ENCODE measurements at regions not wholly inside any gene's neighbourhood (a gene's known extent, or its start where the extent isn't known, plus 50 kb on each side); places are given as distances from the start of the nearest gene placed in this dataset.

- no peak for TF ChIP-seq CTCF (conservative IDR thresholded peaks at IDR 0.05)
- H3K27ac ChIP-seq = peak overlapping the region; percentile 31
Observed at GRCh38 chr22:48090332-48090672, 1327.9 kb downstream of the TBC1D22A start.

GRCh38 chr22:48089601-48090331 lies 1327.3 kb downstream of the TBC1D22A start:
- H3K27ac ChIP-seq = peak overlapping the region; percentile 31
- no peak for TF ChIP-seq CTCF (conservative IDR thresholded peaks at IDR 0.05)

GRCh38 chr22:48088926-48089536 lies 1326.6 kb downstream of the TBC1D22A start:
- TF ChIP-seq CTCF (conservative IDR thresholded peaks at IDR 0.05) = no peak
- H3K27ac ChIP-seq = no peak overlapping the region

GRCh38 chr22:48088251-48088650 lies 1325.8 kb downstream of the TBC1D22A start:
- TF ChIP-seq CTCF (conservative IDR thresholded peaks at IDR 0.05) = no peak
- no peak overlapping the region for H3K27ac ChIP-seq

GRCh38 chr22:48085901-48086645 lies 1323.6 kb downstream of the TBC1D22A start:
- TF ChIP-seq CTCF (conservative IDR thresholded peaks at IDR 0.05) = no peak
- no peak overlapping the region for H3K27ac ChIP-seq

- no peak for TF ChIP-seq CTCF (conservative IDR thresholded peaks at IDR 0.05)
- no peak overlapping the region for H3K27ac ChIP-seq
Observed at GRCh38 chr22:48084729-48085050, 1322.2 kb downstream of the TBC1D22A start.

GRCh38 chr22:48084041-48084728 lies 1321.7 kb downstream of the TBC1D22A start:
- no peak overlapping the region for H3K27ac ChIP-seq
- no peak for TF ChIP-seq CTCF (conservative IDR thresholded peaks at IDR 0.05)

Measured in VCaP (cell line).